ENCODE measurements at regions not wholly inside any gene's neighbourhood (a gene's known extent, or its start where the extent isn't known, plus 50 kb on each side); places are given as distances from the start of the nearest gene placed in this dataset.

GRCh38 chr2:65548064-65548463 lies 115.7 kb upstream of the SPRED2 start:
- no peak for DNase-seq (ENCODE audit: low read depth)

- peak; percentile 72 for DNase-seq (ENCODE audit: low read depth)
Observed at GRCh38 chr2:65545837-65546805, 113.7 kb upstream of the SPRED2 start.

- no peak for DNase-seq (ENCODE audit: low read depth)
Observed at GRCh38 chr2:65541773-65542172, 109.4 kb upstream of the SPRED2 start.

GRCh38 chr2:65539633-65540032 lies 107.2 kb upstream of the SPRED2 start:
- DNase-seq (ENCODE audit: low read depth), result no peak

DNA sequence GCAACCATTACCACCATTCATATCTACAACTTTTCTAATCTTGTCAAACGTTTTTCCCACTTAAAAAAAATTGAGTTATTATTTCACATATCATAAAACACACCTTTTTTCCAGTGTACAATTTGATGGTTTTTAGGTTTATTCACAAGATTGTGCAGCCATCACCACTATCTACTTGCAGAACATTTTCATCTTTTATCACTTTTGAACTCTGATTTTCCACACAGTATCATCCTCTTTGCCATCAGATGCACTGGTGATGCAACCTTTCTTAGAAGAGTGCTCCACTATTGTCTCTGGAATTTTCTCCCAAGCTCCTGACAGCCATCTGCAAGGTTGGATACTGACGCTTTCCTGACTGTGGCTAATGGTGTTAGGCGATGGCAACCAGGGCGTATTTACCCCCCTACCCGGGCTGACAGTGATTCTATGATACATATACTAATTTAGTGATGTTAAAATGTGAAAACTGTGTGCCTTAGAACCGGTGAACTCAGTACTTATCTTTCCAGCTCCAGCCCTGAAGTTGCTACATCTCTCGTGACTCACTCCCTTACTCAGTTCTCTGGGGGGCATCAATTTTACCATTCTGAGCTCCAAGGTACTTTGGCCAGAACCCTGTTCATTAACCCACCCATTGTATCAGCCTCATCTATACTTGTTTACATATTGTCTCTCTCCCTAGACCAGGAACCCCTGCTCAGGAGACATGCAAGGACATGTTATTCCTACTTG lies 105.4 kb upstream of the SPRED2 start:
- DNase-seq (ENCODE audit: low read depth), result peak; percentile 43

GRCh38 chr2:65536596-65536995 lies 104.2 kb upstream of the SPRED2 start:
- DNase-seq (ENCODE audit: low read depth), result no peak

DNA sequence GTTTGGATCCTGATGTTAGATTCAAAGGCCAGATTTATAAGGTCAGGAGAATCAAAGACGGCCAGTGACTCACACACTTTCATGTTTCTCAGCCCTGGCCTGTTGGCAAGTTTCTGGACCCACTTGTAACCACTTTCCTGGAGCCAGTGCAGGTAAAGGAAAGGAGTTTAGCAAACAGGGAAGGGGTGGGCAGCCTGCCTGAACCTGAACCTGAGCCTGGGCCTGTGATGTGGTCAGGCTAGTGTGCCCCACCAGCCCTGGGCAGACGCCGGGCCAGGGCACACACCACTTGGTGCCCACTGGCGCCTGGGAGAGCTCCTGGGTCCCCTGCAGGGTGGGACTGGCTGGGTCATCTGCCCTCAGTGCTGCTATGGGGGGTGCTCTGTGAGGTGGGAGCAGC lies 100.5 kb upstream of the SPRED2 start:
- no peak for DNase-seq (ENCODE audit: low read depth)

- DNase-seq (ENCODE audit: low read depth), result no peak
Observed at GRCh38 chr2:65532326-65532725, 99.9 kb upstream of the SPRED2 start.

DNA sequence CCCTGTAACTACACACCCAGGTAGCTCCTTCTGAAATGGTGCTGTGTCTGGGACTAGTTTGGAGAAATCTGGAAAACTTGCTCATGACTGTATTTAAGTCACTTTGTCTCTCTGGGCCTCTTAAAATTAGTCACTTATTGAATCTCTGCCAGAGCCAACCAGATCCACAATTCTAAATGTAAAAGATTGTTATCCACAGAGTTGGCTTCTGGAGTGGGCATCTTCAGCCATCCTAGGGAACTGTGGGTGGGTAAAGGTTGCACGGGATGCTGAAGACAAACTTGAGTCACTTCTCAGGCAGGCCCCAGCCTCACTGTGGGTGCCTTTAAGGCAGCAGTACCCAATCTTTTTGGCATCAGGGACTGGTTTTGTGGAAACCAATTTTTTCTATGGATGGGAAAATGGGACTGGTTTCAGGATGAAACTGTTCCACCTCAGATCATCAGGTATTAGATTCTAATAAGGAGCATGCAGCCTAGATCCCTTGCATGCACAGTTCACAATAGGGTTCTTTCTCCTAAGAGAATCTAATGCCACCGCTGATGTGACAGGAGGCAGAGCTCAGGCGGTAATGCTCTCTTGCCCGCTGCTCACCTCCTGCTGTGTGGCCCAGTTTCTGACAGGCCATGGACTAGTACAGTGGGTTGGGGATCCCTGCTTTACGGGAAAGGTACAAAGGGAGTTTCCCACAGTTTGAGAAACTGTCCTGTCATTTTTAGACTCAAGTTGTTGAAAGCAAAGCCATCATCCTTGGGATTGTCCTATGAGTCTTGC lies 98.3 kb upstream of the SPRED2 start:
- peak; percentile 41 for DNase-seq (ENCODE audit: low read depth)

DNA sequence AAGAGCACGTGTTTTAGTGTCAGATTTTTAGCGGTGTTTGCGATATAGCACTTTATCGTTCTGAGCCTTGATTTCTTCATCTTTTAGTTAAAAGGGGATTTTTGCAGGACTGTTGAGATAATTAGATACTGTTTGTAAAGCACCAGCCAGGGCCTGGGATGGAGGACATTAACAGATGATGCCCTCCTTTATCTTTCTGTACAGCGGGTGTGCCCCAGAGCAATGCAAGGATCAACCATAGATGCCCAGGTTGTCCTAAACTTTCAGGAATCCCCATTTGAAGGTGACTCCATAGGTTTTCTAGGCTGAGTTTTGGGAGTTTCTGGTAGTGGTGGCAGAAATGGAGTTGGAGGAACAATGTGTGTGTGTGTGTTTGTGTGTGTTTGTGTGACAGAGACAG lies 97.0 kb upstream of the SPRED2 start:
- DNase-seq (ENCODE audit: low read depth), result no peak

DNA sequence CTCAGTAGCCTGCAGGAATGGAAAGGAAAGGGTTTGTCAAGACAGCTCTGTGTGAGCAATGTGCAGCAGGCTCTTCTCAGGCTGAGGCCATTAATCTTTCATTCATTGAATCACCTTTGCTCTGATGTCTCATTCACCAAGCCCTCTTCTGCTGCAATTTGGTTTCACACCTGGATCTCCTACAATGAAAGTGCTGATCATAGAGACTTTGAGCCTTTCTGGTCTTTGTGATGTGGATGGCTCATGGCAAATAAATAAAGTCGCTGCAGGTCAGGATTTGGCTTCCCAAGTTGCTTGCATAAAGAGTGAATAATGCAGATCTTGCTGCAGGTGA lies 95.8 kb upstream of the SPRED2 start:
- DNase-seq (ENCODE audit: low read depth), result no peak

GRCh38 chr2:65527451-65528240 lies 95.2 kb upstream of the SPRED2 start:
- DNase-seq (ENCODE audit: low read depth), result no peak

GRCh38 chr2:65525616-65526231 lies 93.3 kb upstream of the SPRED2 start:
- no peak for DNase-seq (ENCODE audit: low read depth)

DNA sequence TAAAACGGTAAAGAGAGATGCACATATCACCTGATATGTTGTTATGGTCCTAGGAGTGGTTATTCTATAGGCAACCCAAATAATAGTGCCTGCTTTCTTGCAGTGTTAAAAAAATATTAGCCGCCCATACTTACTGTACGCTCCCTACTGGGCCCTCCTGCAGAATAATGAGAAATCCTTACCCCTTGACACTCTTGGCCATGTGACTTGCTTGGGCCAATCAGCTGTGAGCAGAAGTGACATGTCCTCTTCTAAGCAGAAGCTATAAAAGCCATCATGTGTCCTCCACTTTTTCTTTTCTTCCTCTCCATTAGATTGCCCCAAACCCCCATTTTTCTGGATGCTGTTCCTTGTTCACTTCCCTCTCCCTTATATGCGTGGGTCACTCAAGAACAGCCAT lies 90.5 kb upstream of the SPRED2 start:
- DNase-seq (ENCODE audit: low read depth), result no peak

GRCh38 chr2:65518751-65519150 lies 86.4 kb upstream of the SPRED2 start:
- no peak for DNase-seq (ENCODE audit: low read depth)

DNA sequence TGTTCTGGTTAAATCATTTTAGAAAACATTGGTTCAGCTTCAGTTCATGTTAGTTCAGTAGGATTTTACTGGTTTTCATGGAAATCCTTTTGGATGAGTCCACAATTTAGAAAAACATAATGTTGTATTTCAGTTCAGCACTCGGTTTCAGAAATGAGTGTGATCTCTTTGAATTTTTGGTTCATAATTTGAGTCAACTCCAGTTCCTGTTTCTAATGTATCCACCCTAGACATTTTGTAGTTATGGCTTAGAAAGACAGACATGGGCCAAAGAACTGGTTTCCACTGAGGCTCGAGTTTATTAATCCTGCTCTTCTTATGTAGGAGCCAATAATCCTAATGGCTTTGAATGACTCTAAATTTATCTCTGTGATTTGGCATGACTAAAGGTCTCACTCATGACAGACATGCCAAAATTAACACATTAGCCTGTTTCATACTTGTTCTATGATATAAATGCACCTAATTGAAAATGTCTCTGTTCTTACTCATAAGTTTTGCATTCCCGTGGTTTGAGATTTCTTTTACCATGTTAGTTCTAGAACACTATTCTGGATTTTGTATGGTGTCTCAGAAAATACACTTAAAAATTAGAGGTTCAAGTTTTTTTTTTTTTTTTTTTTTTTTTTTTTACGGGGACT lies 82.3 kb upstream of the SPRED2 start:
- DNase-seq (ENCODE audit: low read depth), result peak; percentile 37

DNA sequence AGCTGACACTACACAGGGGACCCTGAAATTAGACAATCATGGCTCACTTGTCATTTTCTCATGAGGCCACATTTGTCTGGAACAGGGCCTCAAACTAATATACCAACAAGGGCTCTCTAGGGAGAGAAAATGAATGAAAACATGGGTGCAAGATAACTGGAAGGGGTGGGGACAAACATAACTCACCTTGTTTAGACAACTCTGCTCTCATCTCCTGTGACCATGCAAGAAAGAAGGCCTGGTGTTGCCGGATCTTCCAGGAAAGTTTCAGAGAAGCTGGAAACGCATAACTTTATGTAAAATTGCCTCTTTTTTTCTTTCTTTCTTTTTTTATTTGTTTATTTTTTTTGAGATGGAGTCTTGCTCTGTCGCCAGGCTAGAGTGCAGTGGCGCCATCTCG lies 80.4 kb upstream of the SPRED2 start:
- DNase-seq (ENCODE audit: low read depth), result no peak

DNA sequence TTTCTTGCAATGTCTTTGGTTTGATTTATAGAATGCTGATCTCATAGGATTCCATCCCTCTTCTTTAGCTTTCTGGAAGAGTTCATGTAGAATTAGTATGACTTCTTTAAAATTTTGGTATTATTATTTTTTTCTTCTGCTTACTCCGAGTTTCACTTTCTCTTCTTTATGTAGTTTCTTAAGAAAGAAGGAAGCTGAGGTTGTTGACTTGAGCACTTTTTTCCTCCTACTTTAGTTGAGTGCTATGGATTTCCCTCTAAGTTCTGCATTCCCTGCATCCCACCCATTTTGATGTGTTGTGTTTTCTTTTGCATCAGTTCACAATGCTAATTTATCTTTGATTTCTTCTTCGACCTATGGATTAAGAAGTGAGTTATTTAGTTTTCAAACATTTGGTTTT lies 78.9 kb upstream of the SPRED2 start:
- DNase-seq (ENCODE audit: low read depth), result no peak

GRCh38 chr2:65508225-65508624 lies 75.8 kb upstream of the SPRED2 start:
- no peak for DNase-seq (ENCODE audit: low read depth)
